Activated CD8-positive, alpha-beta memory T cell treated with anti-CD3 and anti-CD28 coated beads, Interleukin-2, amount 50 U/mL, for 48 hours (primary cell): ENCODE measurements at regions not wholly inside any gene's neighbourhood (a gene's known extent, or its start where the extent isn't known, plus 50 kb on each side); places are given as distances from the start of the nearest gene placed in this dataset.

Source experiments
- DNase-seq: peaks from one replicate; pipeline ENCODE4 v3.0.0-alpha.2; 2020

GRCh38 chr10:113326160-113327111, 226.4 kb upstream of the HABP2 start:
- DNase-seq = peak; percentile 54

DNA sequence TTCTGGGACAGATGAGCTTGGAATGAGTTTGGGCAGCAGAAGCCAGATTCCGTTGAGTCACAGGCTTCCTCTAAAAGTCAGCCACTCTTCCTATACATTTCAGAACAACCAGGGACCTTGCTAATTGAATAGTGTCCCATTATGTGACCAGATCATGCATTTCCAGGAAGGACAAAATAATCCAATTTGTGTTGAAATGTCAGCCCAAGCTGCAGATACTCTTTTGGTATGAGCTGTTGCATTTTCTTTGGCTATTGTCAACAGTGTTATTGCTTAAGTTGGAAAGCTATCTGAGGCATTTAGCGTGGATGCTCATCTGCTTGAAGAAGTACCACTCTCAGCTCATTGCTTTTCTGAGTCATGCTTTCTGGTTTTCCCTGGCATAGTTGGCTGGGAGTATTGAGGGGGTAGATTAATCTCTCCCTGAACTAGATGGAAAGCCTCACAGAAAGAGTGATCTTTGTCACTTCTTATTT, 223.7 kb upstream of the HABP2 start:
- no peak for DNase-seq

GRCh38 chr10:113331961-113332360, 220.9 kb upstream of the HABP2 start:
- no peak for DNase-seq

- no peak for DNase-seq
Measured at GRCh38 chr10:113333313-113333712, 219.5 kb upstream of the HABP2 start.

GRCh38 chr10:113335592-113335991, 217.3 kb upstream of the HABP2 start:
- no peak for DNase-seq

DNA sequence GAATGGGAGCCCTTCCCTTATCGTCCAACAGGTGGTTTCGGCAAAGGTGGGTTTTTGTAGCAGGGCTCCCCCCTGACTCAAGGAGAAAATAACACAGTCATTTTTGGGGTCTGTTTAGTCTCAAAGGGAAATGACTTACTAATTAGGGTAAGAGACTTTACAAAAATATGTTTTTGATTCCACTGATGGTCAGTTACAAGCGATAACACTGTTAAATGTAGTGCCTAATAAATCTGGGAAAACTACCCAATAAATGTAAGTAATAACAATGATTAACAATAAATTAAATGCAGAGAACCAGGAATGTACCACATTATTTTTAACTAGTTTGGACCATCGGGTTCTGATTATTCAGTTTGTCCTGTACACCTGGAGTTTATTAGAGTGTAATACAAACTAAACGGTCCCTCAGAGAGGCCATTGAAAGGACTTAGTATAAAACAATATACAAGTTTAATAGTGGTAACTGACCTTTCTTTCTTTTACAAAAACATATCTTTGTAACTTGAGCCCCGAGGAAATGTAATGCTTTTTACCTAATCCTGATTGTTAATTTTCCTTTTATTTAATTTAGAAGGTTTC, 216.2 kb upstream of the HABP2 start:
- DNase-seq = no peak

DNA sequence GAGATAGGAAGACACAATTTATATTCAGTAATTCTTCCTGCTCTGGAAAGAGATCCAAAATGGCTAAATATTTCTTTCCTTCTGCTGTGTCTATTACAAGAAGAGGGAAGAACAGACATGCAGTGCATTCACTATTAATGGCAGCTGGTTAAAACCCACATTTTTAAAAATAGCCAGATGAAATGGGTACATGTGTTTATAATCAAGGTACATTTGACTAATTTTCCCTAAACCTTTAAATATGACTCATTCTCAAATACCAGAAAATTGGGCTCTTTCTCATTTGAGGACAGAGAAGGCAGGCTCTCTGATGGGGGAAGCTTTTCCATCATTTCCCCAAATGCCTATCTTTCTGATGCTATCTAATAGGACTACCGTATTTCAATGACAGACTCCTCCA, 215.7 kb upstream of the HABP2 start:
- DNase-seq = no peak

DNA sequence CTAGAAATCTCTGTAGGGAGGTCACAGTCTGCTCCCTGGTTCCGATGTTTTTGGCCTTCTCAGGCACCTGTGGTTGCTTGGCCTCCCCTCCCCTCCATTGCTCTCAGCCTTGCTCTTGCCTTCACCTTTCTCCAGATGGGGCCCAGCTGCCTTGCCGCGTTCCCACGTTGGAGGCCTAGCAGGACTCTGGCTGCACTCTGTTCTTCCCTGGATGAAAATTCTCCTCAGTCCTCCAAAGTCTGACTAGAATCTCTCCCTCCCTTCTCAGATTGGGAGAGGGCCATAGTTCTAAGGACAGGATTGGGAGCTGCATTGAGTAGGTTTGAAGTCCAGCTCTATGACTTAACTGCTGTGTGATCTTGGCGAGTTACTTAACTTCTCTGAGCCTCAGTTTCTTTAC, 213.7 kb upstream of the HABP2 start:
- DNase-seq = no peak

DNA sequence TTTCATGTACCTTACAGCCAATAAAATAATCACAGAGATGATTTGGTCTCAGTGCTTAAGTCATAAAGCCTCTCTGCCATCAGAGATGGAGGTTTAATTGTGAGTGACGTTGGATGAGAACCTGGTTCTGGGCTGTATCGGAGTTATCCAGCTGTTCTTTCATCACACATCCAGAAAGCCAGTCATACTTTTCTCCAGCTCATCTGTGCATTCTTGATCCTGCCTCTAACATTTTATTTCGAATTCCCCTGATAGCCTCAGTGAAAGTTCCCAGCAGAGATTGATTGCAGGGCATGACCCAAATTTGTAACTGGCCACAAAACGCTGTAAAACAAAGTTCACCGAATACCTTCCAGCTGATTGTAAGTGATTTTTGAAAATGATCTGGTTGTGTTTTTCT, 212.6 kb upstream of the HABP2 start:
- DNase-seq = no peak

- DNase-seq = no peak
Measured at GRCh38 chr10:113341138-113341537, 211.7 kb upstream of the HABP2 start.

- DNase-seq = no peak
Measured at GRCh38 chr10:113345826-113346624, 206.8 kb upstream of the HABP2 start.

DNA sequence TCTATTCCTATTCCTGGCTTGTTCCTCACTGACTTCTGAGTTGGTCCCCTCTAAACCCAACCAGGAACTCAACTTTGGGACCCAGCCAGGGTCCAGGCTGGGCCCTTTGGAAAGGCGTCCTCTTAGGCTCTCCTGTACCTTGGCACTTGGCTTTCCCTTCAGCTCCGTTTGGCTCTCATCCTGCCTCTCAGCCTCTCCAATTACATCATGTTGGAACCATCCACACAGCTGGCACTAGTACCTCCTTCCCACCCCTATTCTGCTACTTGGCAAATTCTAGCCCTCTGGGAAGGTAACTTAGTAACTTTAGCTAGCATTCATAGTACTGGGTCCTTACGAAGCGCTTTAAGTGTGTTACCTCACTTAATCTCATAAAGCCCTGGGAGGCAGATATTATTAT, 205.3 kb upstream of the HABP2 start:
- no peak for DNase-seq

DNA sequence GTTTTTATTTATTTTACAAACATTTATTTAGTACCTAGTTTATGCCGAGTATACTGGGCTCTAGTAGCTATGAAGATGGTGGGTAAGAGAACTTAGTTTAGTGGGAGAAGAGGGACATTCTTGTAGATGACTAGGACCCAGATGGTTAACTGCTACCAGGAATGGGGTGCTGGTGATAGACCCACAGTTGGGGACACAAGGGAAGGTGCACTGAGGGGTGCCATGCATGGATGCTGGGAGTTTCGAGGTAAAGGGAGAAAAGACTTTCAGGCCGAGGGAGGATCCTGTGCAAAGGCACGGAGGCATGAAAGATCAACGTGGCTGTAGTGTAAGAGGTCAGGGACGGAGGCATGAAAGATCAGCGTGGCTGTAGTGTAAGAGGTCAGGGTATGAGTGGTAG, 204.2 kb upstream of the HABP2 start:
- DNase-seq = no peak

- no peak for DNase-seq
Measured at GRCh38 chr10:113350311-113351040, 202.4 kb upstream of the HABP2 start.

- DNase-seq = no peak
Measured at GRCh38 chr10:113354711-113355110, 198.1 kb upstream of the HABP2 start.

GRCh38 chr10:113356794-113357680, 195.8 kb upstream of the HABP2 start:
- DNase-seq = no peak

GRCh38 chr10:113357681-113358300, 195.1 kb upstream of the HABP2 start:
- no peak for DNase-seq

GRCh38 chr10:113359655-113360054, 193.2 kb upstream of the HABP2 start:
- DNase-seq = no peak

GRCh38 chr10:113360870-113361269, 192.0 kb upstream of the HABP2 start:
- no peak for DNase-seq

GRCh38 chr10:113362645-113363091, 190.2 kb upstream of the HABP2 start:
- no peak for DNase-seq

GRCh38 chr10:113364227-113364626, 188.6 kb upstream of the HABP2 start:
- DNase-seq = no peak
